Tibial nerve (tissue), 3 donors: ENCODE measurements at regions not wholly inside any gene's neighbourhood (a gene's known extent, or its start where the extent isn't known, plus 50 kb on each side); places are given as distances from the start of the nearest gene placed in this dataset.

Experiments
- CTCF ChIP-seq, 5 experiments: fragments of 200-600 bp in 3 of 5; fragments of 450-650 bp in 2 of 5; sonication (generic) in 3 of 5; IDR thresholded peaks; one replicate each; pipeline ENCODE4 v1.5.1; 2016 to 2019; ENCODE audit warnings: antibody characterized with exemption in 5 of 5, mild to moderate bottlenecking in 3 of 5, moderate library complexity in 2 of 5
- POLR2A ChIP-seq, 2 donors: fragments of 450-650 bp; IDR thresholded peaks; one replicate each; pipeline ENCODE4 v1.6.1; 2017; ENCODE audit warnings: antibody characterized with exemption in 2 of 2, mild to moderate bottlenecking in 2 of 2, moderate library complexity in 2 of 2

- no peak for TF ChIP-seq CTCF (IDR thresholded peaks at IDR 0.05)
- no peak for TF ChIP-seq POLR2A (IDR thresholded peaks at IDR 0.05)
Observed at GRCh38 chr2:150066490-150066889, 421.0 kb downstream of the RND3 start.
